ENCODE measurements at regions not wholly inside any gene's neighbourhood (a gene's known extent, or its start where the extent isn't known, plus 50 kb on each side); places are given as distances from the start of the nearest gene placed in this dataset.

GRCh38 chr2:157082950-157083349, 174.6 kb upstream of the GALNT5 start:
- no peak for TF ChIP-seq POLR2A (IDR thresholded peaks at IDR 0.05)
- TF ChIP-seq, protein P1, sequence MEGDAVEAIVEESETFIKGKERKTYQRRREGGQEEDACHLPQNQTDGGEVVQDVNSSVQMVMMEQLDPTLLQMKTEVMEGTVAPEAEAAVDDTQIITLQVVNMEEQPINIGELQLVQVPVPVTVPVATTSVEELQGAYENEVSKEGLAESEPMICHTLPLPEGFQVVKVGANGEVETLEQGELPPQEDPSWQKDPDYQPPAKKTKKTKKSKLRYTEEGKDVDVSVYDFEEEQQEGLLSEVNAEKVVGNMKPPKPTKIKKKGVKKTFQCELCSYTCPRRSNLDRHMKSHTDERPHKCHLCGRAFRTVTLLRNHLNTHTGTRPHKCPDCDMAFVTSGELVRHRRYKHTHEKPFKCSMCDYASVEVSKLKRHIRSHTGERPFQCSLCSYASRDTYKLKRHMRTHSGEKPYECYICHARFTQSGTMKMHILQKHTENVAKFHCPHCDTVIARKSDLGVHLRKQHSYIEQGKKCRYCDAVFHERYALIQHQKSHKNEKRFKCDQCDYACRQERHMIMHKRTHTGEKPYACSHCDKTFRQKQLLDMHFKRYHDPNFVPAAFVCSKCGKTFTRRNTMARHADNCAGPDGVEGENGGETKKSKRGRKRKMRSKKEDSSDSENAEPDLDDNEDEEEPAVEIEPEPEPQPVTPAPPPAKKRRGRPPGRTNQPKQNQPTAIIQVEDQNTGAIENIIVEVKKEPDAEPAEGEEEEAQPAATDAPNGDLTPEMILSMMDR (IDR thresholded peaks at IDR 0.05), result no peak

All from uterus (tissue), 2 donors.